DMS53 (cell line): ENCODE measurements at regions not wholly inside any gene's neighbourhood (a gene's known extent, or its start where the extent isn't known, plus 50 kb on each side); places are given as distances from the start of the nearest gene placed in this dataset.
"Not testable (repeated sequence)": the region's sequence is repeated elsewhere in the genome, so short reads cannot be mapped to it uniquely, and the experiment has no call there.

Experiments
- DNase-seq: peaks from one replicate; lab custom pipeline; 2025; lab: John Stamatoyannopoulos, UW

DNA sequence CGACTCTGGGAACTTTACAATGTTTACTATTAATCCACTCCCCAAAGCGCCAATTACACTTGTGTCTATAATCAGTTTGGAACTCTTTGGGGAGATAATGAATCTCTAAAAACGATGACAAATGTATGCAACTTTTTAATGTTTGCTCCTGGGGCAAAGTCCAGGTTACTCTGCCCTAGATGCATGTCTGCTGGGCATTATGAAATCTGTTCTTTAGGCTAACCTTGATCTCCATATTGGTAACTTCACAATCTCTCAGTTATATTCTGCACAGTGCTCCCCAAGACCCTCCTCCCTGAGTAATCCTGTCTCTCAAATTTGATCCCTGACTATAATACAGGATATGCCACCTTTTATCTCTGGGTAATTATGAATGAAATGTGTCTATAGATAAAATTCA lies 152.2 kb upstream of the TRPM3 start:
- DNase-seq = peak; percentile 5

GRCh38 chr9:71271602-71272001 lies 150.2 kb upstream of the TRPM3 start:
- no peak for DNase-seq

DNA sequence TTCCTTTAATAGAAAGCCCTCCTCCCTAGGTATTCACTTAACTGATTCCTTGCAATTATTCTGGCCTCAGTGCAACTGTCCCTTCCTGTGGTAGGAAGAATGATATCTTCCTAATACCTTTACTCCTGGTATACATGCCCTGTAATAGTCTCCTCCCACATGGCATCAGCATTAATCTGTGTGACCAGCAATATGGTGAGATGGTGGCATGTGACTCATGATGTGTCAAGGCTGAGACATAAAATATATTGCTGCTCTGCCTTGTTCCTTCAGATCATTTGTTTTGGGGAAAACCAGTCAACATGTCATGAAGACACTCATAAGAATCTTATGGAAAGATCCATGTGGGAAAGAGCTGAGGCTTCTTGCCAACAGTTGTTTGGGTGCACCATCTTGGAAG lies 149.1 kb upstream of the TRPM3 start:
- DNase-seq = no peak

GRCh38 chr9:71269859-71270258 lies 148.4 kb upstream of the TRPM3 start:
- no peak for DNase-seq

- no peak for DNase-seq
Observed at GRCh38 chr9:71268871-71269635, 147.6 kb upstream of the TRPM3 start.

GRCh38 chr9:71263451-71263850 lies 142.0 kb upstream of the TRPM3 start:
- DNase-seq = peak; percentile 60

DNA sequence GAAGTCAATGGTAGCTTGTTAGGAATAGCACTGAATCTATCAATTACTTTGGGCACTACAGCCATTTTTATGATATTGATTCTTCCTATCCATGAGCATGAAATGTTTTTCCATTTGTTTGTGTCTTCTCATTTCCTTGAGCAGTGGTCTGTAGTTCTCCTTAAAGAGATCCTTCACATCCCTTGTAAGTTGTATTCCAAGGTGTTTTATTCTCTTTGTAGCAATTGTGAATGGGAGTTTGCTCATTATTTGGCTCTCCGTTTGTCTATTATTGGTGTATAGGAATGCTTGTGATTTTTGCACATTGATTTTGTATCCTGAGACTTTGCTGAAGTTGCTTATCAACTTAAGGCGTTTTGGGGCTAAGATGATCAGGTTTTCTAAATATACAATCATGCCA lies 139.0 kb upstream of the TRPM3 start:
- not testable (repeated sequence) for DNase-seq

GRCh38 chr9:71254592-71255277 lies 133.3 kb upstream of the TRPM3 start:
- no peak for DNase-seq

GRCh38 chr9:71253011-71253410 lies 131.6 kb upstream of the TRPM3 start:
- no peak for DNase-seq

GRCh38 chr9:71250581-71250980 lies 129.2 kb upstream of the TRPM3 start:
- DNase-seq = no peak

DNA sequence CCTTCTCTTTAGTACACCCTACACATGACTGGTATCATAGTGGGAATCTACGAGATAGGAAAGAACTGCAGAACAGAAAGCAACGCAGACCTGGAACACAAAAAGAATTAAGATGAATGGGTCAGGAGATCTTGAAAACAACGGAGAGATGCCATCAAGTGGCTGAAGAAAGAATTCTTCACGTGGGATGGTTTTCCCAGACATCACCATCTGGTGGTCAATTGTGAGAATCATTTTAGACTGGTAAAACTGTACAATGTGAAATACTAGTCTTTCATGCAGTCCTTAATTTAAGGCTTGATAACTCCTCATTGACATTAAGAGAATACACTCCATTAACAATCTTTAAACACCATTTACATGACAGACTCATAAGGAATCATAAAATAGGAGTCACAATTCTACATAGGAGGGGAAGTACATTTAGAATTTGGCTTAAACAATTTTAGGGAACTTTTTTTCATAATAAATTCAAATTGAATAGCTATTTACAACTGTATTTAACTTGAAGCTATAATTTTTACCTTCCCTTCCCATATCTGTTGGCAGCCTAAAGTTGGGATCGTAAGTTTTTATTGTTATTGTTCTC lies 128.4 kb upstream of the TRPM3 start:
- peak; percentile 76 for DNase-seq

DNA sequence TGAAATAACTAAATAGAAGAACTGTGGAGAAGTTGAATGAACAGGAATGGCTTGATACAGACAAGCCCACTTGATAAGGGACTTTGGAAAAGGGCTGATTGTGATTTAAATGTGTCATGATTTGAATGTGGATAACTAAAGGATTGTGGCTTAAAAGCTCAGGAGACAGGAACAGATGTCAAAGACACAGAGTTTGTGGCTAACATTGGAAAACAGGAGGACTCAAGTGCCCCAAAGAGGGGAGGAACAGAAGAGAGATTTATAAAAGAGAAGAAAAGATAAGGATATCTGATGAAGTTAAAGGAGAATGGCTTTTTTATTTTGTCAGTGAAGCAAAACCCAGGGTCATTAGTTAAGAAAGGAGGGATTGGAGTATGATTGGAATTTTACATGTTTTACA lies 124.2 kb upstream of the TRPM3 start:
- no peak for DNase-seq

DNA sequence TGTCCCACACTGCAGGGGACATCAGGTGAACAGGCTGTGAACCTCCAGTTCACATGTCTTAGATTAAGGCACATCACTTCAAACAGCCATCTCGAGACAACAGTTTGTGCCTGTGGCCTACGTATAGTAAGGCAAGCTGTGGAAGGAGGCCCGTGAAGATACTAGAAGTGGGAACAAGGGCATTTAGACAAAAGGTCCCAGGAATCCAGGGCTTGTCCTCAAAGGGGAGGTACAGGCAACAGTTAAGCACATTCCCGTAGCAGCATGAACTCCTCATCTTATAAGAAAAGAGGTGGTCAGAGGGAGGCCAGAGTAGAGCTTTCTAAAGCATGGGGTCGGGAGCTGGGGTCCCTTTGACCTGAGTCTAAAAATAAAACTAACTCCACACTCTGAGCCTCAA lies 122.5 kb upstream of the TRPM3 start:
- no peak for DNase-seq

- DNase-seq = no peak
Observed at GRCh38 chr9:71242081-71242480, 120.7 kb upstream of the TRPM3 start.

DNA sequence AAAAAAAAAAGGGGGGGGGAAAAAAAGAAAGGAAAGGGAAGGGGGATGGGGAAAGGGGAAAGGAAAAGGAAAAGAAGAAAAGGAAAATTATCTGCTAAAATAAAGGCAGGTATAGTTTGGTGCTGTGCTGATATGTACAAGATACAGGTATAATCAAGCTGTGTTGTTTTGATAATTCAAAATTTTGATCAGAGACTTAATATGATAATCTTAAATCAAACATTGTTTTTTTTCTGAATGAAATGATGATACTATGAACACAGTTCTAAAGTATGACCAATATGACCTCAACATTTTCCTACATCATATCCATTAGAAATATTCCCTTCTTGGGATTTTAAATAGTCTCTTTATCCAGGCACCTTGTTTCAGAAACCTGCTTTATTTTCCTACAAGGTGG lies 115.6 kb upstream of the TRPM3 start:
- DNase-seq = no peak

DNA sequence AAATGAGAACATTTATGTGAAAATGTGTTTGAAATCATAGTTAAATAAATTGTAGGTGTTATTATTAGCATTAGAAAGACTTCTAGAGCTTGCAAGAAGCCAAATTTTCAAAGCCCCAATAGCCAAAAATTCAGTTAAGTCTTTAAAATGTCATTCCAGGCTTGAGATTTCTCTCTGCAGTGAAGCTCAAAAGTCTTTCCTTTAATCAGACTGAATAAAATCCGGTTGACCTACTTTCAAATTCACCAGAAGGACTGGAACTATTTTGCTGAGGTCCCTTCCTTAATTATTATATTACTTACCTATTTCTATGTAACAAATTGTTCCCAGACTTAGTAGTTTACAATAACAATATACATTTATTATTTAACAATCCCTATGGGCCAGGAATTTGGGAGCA lies 112.2 kb upstream of the TRPM3 start:
- no peak for DNase-seq

DNA sequence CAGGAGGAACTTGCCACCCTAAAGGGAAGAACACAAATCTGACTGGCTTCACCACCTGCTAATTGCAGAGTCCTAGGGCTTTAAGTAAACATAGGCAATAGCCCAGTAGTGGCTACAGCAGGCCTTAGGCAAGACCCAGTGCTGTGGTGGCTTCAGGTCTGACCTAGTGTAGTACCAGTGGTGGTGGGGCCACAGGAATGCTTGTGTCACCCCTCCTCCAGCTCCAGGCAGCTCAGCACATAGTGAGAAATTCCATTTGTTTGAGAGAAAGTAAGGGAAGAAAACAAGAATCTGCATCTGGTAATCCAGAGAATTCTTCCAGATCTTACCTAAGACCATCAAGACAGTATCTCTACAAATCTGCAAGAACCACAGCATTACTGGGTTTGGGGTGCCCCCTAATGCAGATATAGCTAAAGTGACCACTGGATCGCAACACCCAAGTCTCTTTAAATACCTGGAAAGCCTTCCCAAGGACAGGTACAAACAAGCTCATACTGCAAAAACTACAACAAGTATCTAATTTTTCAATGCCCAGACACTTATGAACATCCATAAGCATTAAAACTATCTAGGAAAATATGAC lies 102.6 kb upstream of the TRPM3 start:
- DNase-seq = peak; percentile 4

DNA sequence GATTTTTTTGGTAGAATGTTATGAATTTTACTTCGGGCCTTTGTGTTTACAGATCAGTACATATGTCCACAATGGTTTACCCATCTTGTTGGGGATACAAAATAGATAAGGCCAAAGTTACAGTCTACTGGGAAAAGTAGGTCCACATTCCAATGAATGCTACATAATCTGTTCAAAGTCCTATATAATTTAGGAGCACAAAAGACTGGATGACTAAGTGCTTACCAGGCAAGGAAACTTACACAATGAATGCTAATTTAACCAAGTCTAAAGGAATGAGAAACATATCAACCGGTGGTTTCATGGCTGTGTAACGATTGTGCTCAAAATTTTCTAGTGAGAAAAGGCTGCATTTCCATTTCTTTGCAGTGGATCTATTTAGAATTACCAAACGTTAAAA lies 97.4 kb upstream of the TRPM3 start:
- no peak for DNase-seq

GRCh38 chr9:71213633-71214032 lies 92.2 kb upstream of the TRPM3 start:
- DNase-seq = peak; percentile 21

GRCh38 chr9:71210326-71210725 lies 88.9 kb upstream of the TRPM3 start:
- DNase-seq = peak; percentile 1

- DNase-seq = no peak
Observed at GRCh38 chr9:71209890-71210289, 88.5 kb upstream of the TRPM3 start.

GRCh38 chr9:71202931-71203330 lies 81.5 kb upstream of the TRPM3 start:
- no peak for DNase-seq

DNA sequence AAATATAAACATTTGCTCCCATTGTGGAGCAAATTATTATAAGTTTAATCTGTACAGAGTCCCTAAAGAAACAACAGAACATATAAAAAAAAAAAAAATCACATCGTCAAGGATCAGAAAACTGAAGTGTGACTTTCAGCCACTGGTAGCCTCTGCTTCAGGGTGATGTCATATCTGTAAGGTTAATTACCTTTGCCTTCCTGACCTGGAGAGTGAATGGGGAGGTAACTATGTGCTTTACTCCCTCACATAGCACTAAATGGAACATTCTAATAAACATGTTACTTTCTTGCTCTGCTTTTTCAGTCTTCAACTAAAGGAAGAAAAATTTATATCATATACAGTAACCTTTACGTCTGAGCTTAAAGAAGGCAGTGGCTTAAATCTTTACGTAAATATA lies 70.3 kb upstream of the TRPM3 start:
- no peak for DNase-seq
